ENCODE measurements at regions not wholly inside any gene's neighbourhood (a gene's known extent, or its start where the extent isn't known, plus 50 kb on each side); places are given as distances from the start of the nearest gene placed in this dataset.
"Not testable (repeated sequence)": the region's sequence is repeated elsewhere in the genome, so short reads cannot be mapped to it uniquely, and the experiment has no call there.

DNA sequence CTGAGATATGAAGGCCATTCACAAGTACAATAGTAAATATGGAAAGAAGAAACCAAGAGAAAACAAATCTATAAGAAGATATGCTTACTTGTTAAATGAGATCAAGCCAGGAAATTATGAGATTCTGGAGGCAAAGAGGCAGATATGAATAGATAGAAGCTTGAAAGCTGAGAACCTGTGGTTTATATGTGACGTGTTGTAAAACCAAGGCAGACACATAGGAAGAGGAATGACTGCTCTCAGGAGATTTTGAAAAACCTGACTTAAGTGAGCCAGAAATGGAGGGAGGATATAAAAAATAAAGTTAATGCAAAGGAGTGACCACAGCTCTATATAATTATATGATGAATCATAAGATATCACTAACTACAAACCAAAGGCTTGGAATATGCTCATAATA is 1160.5 kb upstream of the CNTN5 start:
- no peak for DNase-seq (ENCODE audit: low read depth, low spot score)

DNA sequence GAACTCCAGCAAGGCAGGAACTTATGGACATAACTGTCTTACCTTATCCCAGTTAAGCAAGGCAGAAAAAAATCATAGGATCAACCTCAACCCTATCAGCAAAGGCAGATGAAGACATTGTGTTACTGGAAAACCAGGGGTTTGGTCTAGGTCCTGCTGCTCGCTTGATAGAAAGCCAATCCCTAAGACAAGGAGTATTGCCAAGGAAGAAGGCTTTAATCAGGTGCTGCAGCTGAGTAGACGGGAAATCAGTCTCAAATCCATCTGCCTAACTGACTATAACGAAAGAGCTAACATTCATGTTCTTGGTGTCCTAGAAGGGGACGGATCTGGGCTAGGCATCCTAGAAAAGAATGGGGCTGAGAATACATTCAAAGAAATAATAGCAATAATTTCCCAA is 1158.7 kb upstream of the CNTN5 start:
- no peak for DNase-seq (ENCODE audit: low read depth, low spot score)

- DNase-seq (ENCODE audit: low read depth, low spot score), result no peak
Measured at GRCh38 chr11:97865424-97866012, 1155.2 kb upstream of the CNTN5 start.

DNA sequence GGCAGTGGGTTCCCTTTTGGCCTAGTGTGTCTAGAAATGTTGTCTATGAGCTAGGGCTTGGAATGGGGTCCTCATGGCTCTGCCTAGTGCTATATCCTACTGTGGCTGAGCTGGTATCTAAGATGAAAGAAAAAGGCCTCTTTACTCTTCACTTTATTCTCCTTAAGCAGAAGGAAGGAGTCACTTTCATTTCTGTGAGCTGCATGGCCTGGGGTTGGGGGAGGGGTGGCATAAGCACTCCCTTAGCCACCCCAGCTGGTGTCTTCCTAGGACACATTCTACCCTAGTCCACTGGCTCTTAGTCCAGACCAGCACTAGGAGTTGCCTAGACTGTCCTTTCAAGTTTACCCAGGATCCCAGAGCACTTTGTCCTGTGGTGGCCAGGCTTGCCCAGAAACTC is 1148.9 kb upstream of the CNTN5 start:
- DNase-seq (ENCODE audit: low read depth, low spot score), result no peak

GRCh38 chr11:97880209-97880608 is 1140.5 kb upstream of the CNTN5 start:
- DNase-seq (ENCODE audit: low read depth, low spot score), result no peak

- peak; percentile 1 for DNase-seq (ENCODE audit: low read depth, low spot score)
Measured at GRCh38 chr11:97883086-97883485, 1137.7 kb upstream of the CNTN5 start.

- no peak for DNase-seq (ENCODE audit: low read depth, low spot score)
Measured at GRCh38 chr11:97888641-97889040, 1132.1 kb upstream of the CNTN5 start.

DNA sequence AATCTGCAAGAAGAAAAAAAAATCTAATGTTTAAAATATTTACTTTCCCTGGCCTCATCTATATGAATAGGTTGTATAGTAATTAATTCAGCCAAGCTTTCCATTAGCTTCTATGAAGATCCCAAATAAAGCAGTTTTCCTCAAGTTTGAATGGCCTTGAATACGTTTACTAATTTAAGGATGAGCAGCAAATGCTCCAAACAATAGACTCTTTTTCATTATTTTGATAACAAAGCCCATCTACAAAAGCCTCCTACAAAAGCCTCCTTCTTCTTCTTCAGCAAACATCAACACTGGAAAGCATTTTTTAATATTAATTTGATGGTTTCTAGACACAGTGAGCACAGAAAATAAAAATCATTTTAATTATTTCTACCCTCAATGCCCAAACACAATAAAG is 1130.3 kb upstream of the CNTN5 start:
- no peak for DNase-seq (ENCODE audit: low read depth, low spot score)

DNA sequence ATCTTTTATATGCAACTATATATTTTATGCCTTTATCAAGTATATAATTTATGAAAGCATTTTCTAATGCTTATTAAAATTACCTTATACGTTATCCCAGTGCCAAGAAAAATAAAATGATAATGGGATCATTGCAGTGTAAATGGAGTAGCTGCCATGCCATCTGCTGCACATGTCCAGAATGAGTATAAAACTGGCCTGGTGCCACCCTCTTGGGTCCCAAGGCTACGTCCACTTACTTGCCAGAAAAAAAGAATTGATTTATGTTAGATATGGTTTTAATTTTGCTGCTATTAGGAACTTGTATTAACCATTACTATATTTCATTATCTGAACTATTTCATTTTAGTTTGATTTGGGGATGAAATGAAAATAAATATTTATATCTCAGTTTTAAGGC is 1127.1 kb upstream of the CNTN5 start:
- DNase-seq (ENCODE audit: low read depth, low spot score), result no peak

DNA sequence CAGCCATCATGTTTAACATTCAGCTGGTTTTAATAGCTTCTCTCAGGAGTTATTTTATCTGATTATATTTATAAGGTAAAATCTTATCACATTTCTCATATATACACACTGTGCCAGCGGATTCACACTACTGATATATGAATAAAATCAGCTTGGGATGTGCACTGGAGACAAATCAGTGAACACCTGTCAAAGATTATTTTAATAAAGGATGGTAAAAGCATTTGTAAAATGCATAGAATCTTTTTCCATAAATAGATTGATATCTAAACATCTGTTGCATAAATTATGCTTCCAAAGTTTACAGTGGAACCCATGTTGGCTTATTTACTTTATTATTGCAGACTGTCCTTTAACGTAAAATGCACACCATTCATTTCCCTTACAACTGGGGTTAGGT is 1125.8 kb upstream of the CNTN5 start:
- DNase-seq (ENCODE audit: low read depth, low spot score), result no peak

DNA sequence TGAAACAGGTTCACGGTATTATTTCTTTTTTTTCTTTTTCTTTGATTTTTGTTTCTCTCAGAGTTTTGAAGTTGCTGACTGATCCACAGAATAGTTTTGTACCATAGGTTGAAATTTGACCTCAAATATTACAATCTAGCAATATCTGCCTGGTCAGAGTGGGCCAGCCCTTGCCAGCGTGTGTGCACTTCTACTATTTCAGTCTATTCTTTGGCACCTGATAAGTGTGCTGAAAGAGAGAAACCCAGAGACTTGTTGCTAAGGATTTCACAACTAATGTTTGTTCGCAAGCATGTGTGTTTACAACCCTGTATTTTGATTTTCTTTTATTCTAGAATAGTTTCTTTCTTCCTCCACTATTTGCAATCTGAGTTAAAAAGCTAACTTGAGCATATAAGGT is 1125.2 kb upstream of the CNTN5 start:
- DNase-seq (ENCODE audit: low read depth, low spot score), result no peak

DNA sequence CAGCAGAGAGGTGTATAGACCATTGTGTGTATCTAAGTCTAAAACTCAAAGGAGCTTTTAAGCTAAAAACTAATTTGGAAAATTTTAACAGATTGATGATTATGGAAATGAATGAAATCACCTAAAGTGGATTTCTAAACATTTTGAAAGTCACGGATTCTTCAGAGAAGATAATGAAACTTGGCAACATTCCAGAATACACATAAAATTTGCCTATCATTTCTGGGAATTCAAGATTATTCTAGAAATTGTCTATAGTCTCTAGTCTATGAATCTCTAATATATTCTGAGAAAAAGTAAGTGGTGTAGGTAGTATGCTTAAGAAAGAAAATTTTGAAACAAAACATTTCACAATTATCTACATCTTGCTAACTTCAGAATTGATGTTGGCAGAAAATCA is 1117.9 kb upstream of the CNTN5 start:
- DNase-seq (ENCODE audit: low read depth, low spot score), result no peak

- no peak for DNase-seq (ENCODE audit: low read depth, low spot score)
Measured at GRCh38 chr11:97905101-97905500, 1115.6 kb upstream of the CNTN5 start.

GRCh38 chr11:97905671-97906070 is 1115.1 kb upstream of the CNTN5 start:
- no peak for DNase-seq (ENCODE audit: low read depth, low spot score)

DNA sequence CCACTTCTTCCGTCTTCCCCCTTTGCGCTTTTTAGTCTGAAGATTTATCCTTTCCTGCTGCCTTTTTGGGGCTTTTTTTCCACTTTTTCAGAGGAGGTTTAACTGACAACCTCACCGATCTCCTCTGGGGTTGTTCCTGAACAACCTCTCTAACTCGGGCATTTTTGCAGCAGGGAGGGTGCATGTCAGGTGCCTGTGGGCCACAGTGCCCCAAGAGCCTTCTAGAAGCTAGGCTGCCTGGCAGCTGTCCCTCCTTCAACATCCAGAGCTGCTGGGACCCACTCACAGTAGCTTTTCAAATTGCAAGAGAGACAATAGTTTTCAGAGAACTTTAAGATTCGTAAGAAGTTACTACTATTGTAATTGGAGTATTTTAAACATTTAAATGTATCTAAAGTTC is 1112.4 kb upstream of the CNTN5 start:
- no peak for DNase-seq (ENCODE audit: low read depth, low spot score)

DNA sequence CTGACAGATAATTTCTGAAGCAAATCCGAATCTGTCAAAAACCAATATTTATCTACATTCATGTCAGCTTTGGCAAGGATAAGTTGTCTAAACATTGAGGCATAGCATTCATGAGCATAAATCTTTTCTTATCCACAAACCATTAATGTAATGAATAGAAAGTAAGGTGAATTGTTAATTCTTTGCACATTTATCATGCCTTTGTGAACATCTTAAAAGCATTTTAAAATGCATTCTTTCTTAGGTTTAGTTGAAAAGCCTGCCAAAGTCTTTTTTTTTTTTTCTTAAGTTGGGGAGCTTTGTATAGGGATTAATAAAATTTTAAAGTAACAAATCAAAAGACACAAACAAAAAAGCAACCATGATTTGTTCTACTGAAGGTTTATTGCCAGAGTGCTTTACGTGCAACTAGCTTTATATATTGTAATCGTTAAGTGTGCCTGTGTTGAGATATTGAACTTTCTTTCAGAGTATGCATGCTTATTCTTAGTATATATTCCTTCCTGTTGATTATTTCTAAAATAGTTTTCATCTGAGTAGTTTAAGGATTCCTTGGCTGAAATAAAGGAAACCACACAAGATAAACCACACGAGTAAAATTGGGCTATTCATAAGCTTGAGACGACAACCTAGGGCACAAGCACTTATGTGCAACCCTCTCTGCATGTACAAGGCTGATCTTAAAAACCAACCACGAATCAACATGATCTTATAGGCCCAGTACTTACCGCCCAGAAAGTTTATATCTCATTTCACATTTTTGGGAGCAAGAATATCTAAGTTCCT is 1110.9 kb upstream of the CNTN5 start:
- DNase-seq (ENCODE audit: low read depth, low spot score), result no peak

- no peak for DNase-seq (ENCODE audit: low read depth, low spot score)
Measured at GRCh38 chr11:97912629-97913028, 1108.1 kb upstream of the CNTN5 start.

- DNase-seq (ENCODE audit: low read depth, low spot score), result not testable (repeated sequence)
Measured at GRCh38 chr11:97922933-97923332, 1097.8 kb upstream of the CNTN5 start.

DNA sequence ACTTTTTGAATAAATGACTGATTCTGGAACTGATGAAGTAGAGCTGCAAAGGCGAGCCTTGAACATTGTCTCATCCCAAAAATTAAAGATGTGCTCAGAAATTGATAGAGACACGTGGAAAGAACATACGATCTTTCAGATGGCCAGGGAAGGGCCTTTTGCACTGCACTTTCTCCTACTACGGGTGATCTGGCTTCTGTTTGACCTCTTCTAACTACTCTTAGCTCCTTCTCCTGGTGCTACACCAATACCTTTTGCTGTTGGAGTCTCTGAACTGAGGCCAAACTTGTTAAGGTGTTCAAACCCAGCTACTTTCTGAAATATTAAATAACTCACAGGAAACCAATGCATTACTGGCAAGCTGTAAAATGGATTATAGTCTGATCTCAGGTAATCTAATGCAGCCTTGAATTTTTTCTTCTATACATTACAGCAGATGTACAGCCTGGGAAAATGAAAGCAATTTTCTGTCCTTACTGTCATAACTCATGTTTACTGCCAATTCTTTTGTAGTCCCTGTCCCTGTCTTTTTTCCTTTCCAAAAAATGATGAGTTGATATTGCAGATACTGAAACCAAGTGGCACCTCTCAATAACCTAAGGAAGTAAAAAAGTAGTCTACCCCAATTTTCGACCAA is 1086.1 kb upstream of the CNTN5 start:
- no peak for DNase-seq (ENCODE audit: low read depth, low spot score)

GRCh38 chr11:97937501-97937900 is 1083.2 kb upstream of the CNTN5 start:
- DNase-seq (ENCODE audit: low read depth, low spot score), result no peak

DNA sequence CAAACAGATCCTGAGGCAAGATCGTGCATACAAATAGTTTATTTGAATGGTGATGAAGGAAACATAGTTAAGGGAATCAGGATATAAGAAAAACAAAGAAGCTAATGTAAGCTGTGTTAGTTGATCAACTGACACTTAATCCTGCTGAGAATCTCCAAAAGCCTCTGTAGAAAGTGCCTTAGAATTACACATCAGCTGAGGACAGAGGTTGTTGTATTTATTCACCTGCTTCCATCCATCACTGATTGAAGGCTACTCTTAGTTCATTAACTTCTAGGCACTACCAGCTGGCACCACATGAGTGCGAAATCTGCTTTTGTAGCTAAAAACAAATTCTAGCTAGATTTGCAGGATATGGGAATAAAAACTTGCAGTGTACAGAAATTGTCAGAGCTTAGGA is 1082.0 kb upstream of the CNTN5 start:
- no peak for DNase-seq (ENCODE audit: low read depth, low spot score)

GRCh38 chr11:97943493-97943892 is 1077.3 kb upstream of the CNTN5 start:
- DNase-seq (ENCODE audit: low read depth, low spot score), result no peak

DNA sequence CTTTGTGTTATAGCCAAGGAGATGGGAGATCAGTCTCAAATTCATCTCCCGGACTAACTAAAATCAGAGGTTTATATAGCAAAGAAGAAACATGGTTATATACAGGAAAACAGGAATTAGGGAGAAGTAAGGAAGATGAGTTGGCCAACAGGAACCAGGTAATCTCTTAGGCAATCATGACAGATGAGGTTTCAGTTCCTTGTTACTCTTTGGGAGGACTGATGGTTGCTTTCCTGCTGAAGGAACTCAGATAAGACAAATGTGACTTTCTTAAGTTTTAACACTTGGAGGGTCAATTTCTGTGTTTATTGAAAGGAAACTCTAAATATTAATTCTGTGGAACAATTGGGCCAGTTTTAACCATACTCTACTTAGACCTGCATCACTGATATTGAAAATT is 1072.0 kb upstream of the CNTN5 start:
- no peak for DNase-seq (ENCODE audit: low read depth, low spot score)

All from brain pericyte (primary cell).